ENCODE measurements at regions not wholly inside any gene's neighbourhood (a gene's known extent, or its start where the extent isn't known, plus 50 kb on each side); places are given as distances from the start of the nearest gene placed in this dataset.

- ChIA-PET CTCF (no interaction called here), POLR2A (no interaction called here)
Measured at GRCh38 chr4:34516524-34516923, 1727.8 kb downstream of the ARAP2 start.

GRCh38 chr4:34534916-34535315 lies 1709.4 kb downstream of the ARAP2 start:
- no peak for DNase-seq (ENCODE audit: low read depth, low spot score)
- CTCF ChIA-PET, result no interaction called here
- POLR2A ChIA-PET, result no interaction called here
- TF ChIP-seq CTCF (IDR thresholded peaks at IDR 0.05; ENCODE audit: insufficient read depth, low read length, missing control alignments), result no peak
- H3K4me3 ChIP-seq (ENCODE audit: low read depth, low read length), result no peak overlapping the region

More at GRCh38 chr4:34516524-34516923, 1727.8 kb downstream of the ARAP2 start:
- TF ChIP-seq CTCF (IDR thresholded peaks at IDR 0.05; ENCODE audit: insufficient read depth, low read length, missing control alignments), result no peak
- no peak overlapping the region for H3K4me3 ChIP-seq (ENCODE audit: low read depth, low read length)
- no peak for DNase-seq (ENCODE audit: low read depth, low spot score)

- POLR2A ChIA-PET, result no interaction called here
- no peak for DNase-seq (ENCODE audit: low read depth, low spot score)
- CTCF ChIA-PET, result no interaction called here
- no peak overlapping the region for H3K4me3 ChIP-seq (ENCODE audit: low read depth, low read length)
- no peak for TF ChIP-seq CTCF (IDR thresholded peaks at IDR 0.05; ENCODE audit: insufficient read depth, low read length, missing control alignments)
Measured at GRCh38 chr4:34566091-34566490, 1678.2 kb downstream of the ARAP2 start.

GRCh38 chr4:34572026-34572425 lies 1672.3 kb downstream of the ARAP2 start:
- POLR2A ChIA-PET, result no interaction called here
- H3K4me3 ChIP-seq (ENCODE audit: low read depth, low read length), result no peak overlapping the region
- no peak for DNase-seq (ENCODE audit: low read depth, low spot score)
- TF ChIP-seq CTCF (IDR thresholded peaks at IDR 0.05; ENCODE audit: insufficient read depth, low read length, missing control alignments), result no peak
- CTCF ChIA-PET, result no interaction called here

- no peak for TF ChIP-seq CTCF (IDR thresholded peaks at IDR 0.05; ENCODE audit: insufficient read depth, low read length, missing control alignments)
- DNase-seq (ENCODE audit: low read depth, low spot score), result no peak
- POLR2A ChIA-PET, result no interaction called here
- H3K4me3 ChIP-seq (ENCODE audit: low read depth, low read length), result no peak overlapping the region
- CTCF ChIA-PET, result no interaction called here
Measured at GRCh38 chr4:34615315-34615714, 1629.0 kb downstream of the ARAP2 start.

GRCh38 chr4:34619531-34620162 lies 1624.7 kb downstream of the ARAP2 start:
- no peak for DNase-seq (ENCODE audit: low read depth, low spot score)
- ChIA-PET POLR2A (no interaction called here), CTCF (no interaction called here)
- no peak for TF ChIP-seq CTCF (IDR thresholded peaks at IDR 0.05; ENCODE audit: insufficient read depth, low read length, missing control alignments)
- no peak overlapping the region for H3K4me3 ChIP-seq (ENCODE audit: low read depth, low read length)
